ENCODE measurements at regions not wholly inside any gene's neighbourhood (a gene's known extent, or its start where the extent isn't known, plus 50 kb on each side); places are given as distances from the start of the nearest gene placed in this dataset.

DNA sequence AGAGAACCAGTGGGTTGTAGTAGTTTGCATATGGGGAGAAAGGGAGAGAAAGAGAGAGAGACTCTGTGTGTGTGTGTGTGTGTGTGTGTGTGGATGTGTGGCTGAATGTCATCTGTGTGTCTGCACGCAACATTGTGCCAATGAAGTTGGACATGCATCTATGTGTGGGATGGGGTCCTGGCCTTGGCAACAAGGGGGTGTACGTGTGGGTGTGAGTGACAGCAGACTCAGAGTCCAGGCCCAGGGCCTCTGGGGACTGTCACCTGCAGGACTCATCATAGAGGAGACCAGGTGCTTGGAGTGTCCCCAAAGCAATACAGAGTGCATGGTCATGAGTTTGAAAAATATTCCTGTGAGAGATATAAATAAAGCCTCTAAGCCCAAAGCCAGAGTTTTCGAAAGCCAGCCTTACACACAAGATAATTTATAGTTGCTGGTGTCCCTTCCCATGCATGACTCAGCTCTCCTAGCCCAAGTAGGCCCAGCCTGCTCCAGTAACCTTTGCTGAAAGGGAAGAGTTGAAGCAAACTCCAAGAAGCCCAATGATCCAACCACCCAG lies 59.9 kb downstream of the TNP1 start:
- intact Hi-C loops (cut with micrococcal nuclease): no loop called here
- Histone ChIP-seq H3K9ac (replicated peaks; ENCODE audit: extremely low read depth, insufficient read depth, low read length) (no peak overlapping the region), H3K79me2 (ENCODE audit: control insufficient read depth, insufficient read depth, low read length) (no peaks in the 10 kb centered on the region), H4K20me1 (replicated peaks; ENCODE audit: control insufficient read depth, extremely low read depth, insufficient read depth, low read length) (no peaks in the 10 kb centered on the region), H3K4me2 (ENCODE audit: insufficient read depth, low read length) (no peak overlapping the region), H3K9me1 (replicated peaks; ENCODE audit: control insufficient read depth, extremely low read depth, insufficient read depth, low read length) (no peaks in the 10 kb centered on the region), H3K9me3 (replicated peaks; ENCODE audit: control insufficient read depth, insufficient read depth, low read length) (no peaks in the 10 kb centered on the region), H3K36me3 (ENCODE audit: control insufficient read depth in 2 of 2, extremely low read depth in 1 of 2, insufficient read depth in 2 of 2, low read length in 2 of 2) (no peaks in the 10 kb centered on the region), H3K27me3 (ENCODE audit: control insufficient read depth in 2 of 2, insufficient read depth in 2 of 2, low read length in 2 of 2) (no peaks in the 10 kb centered on the region), H2AFZ (ENCODE audit: low read depth, low read length) (no peak overlapping the region), H3K4me3 (replicated peaks in 1 of 3; ENCODE audit: insufficient read depth in 1 of 3, low read depth in 1 of 3, low read length in 3 of 3) (no peak overlapping the region), H3K4me1 (ENCODE audit: control insufficient read depth, extremely low read depth, insufficient read depth, low read length) (no peaks in the 10 kb centered on the region), H3K27ac (ENCODE audit: insufficient read depth, low read depth, low read length) (no peak overlapping the region)
- BruUV-seq (replicated peaks): no TSS peak
- TF ChIP-seq JUN (IDR thresholded peaks at IDR 0.05; ENCODE audit: borderline replicate concordance, insufficient read depth, insufficient read length, low read depth) (no peak), MYC (IDR thresholded peaks at IDR 0.05; ENCODE audit: low read depth, low read length) (no peak), GATA2 (IDR thresholded peaks at IDR 0.05; ENCODE audit: insufficient read depth, insufficient read length, low read depth, low read length) (no peak), POLR2A (IDR thresholded peaks at IDR 0.05; ENCODE audit: low read depth, low read length) (no peak), POLR2AphosphoS5 (IDR thresholded peaks at IDR 0.05; ENCODE audit: insufficient read depth, low read depth, low read length) (no peak), FOS (IDR thresholded peaks at IDR 0.05; ENCODE audit: borderline replicate concordance, insufficient read depth, low read length) (no peak), EZH2 (IDR thresholded peaks at IDR 0.05; ENCODE audit: borderline replicate concordance, low read depth, low read length, severe bottlenecking) (no peak)
- TF ChIP-seq, protein P1, sequence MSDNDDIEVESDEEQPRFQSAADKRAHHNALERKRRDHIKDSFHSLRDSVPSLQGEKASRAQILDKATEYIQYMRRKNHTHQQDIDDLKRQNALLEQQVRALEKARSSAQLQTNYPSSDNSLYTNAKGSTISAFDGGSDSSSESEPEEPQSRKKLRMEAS (IDR thresholded peaks at IDR 0.05; ENCODE audit: insufficient read depth, insufficient read length): no peak
- TF ChIP-seq, protein P2, sequence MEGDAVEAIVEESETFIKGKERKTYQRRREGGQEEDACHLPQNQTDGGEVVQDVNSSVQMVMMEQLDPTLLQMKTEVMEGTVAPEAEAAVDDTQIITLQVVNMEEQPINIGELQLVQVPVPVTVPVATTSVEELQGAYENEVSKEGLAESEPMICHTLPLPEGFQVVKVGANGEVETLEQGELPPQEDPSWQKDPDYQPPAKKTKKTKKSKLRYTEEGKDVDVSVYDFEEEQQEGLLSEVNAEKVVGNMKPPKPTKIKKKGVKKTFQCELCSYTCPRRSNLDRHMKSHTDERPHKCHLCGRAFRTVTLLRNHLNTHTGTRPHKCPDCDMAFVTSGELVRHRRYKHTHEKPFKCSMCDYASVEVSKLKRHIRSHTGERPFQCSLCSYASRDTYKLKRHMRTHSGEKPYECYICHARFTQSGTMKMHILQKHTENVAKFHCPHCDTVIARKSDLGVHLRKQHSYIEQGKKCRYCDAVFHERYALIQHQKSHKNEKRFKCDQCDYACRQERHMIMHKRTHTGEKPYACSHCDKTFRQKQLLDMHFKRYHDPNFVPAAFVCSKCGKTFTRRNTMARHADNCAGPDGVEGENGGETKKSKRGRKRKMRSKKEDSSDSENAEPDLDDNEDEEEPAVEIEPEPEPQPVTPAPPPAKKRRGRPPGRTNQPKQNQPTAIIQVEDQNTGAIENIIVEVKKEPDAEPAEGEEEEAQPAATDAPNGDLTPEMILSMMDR (IDR thresholded peaks at IDR 0.05; ENCODE audit: extremely low read depth in 1 of 2, insufficient read depth in 1 of 2, low read depth in 1 of 2, low read length in 2 of 2): no peak
- CTCF ChIA-PET: no interaction called here
- FAIRE-seq (no peak), DNase-seq (ENCODE audit: low read depth, low spot score) (no peak)
- dilution Hi-C loops (cut with MboI; ENCODE audit: extremely low pct_ligation_motif_present, low sequenced_read_pairs): no loop called here
- POLR2A ChIA-PET: no interaction called here
